ENCODE measurements at regions not wholly inside any gene's neighbourhood (a gene's known extent, or its start where the extent isn't known, plus 50 kb on each side); places are given as distances from the start of the nearest gene placed in this dataset.
A peak's percentile ranks its signal among the peaks of the same experiment; 100 is the strongest.

GRCh38 chr6:145531822-145532221, 203.5 kb downstream of the EPM2A start (continued):
- TF ChIP-seq USF1 (CRISPR knock-in tag; IDR thresholded peaks at IDR 0.05) (no peak), E2F1 (CRISPR knock-in tag; IDR thresholded peaks at IDR 0.05) (no peak)

- no peak overlapping the region for H3K27ac Mint-ChIP-seq
- H3K36me3 Mint-ChIP-seq, result no peaks in the 10 kb centered on the region
- H3K4me1 Mint-ChIP-seq, result peaks cover 10% of the 10 kb centered on the region
- POLR2A ChIA-PET, result no interaction called here
- H3K27me3 Mint-ChIP-seq (ENCODE audit: low read depth), result no peaks in the 10 kb centered on the region
- H3K4me3 Mint-ChIP-seq, result no peak overlapping the region
- TF ChIP-seq AFF4 (CRISPR knock-in tag; IDR thresholded peaks at IDR 0.05; ENCODE audit: borderline replicate concordance) (no peak), ESRRA (CRISPR knock-in tag; IDR thresholded peaks at IDR 0.05; ENCODE audit: borderline replicate concordance) (no peak), ZNF232 (CRISPR knock-in tag; IDR thresholded peaks at IDR 0.05) (no peak), CREB1 (CRISPR knock-in tag; IDR thresholded peaks at IDR 0.05) (no peak), NR3C1 (CRISPR knock-in tag; conservative IDR thresholded peaks at IDR 0.05; ENCODE audit: low read depth) (no peak), ATF1 (CRISPR knock-in tag; IDR thresholded peaks at IDR 0.05) (no peak), IRF1 (CRISPR knock-in tag; IDR thresholded peaks at IDR 0.05) (no peak), ATF6 (CRISPR knock-in tag; IDR thresholded peaks at IDR 0.05) (no peak), MXD4 (CRISPR knock-in tag; IDR thresholded peaks at IDR 0.05; ENCODE audit: borderline replicate concordance) (no peak)
- DNase-seq (ENCODE audit: low spot score) (peak; percentile 22), ATAC-seq (peak; percentile 51)
- CTCF ChIA-PET, result no interaction called here
- H3K9me3 Mint-ChIP-seq, result no peaks in the 10 kb centered on the region
These were observed 203.0 kb downstream of the EPM2A start for GRCh38 chr6:145532361-145532760.

- DNase-seq (ENCODE audit: low spot score) (no peak), ATAC-seq (no peak)
- H3K36me3 Mint-ChIP-seq, result no peaks in the 10 kb centered on the region
- ChIA-PET CTCF (no interaction called here), POLR2A (no interaction called here)
- peaks cover 5% of the 10 kb centered on the region for H3K4me1 Mint-ChIP-seq
- no peak overlapping the region for H3K4me3 Mint-ChIP-seq
- no peaks in the 10 kb centered on the region for H3K9me3 Mint-ChIP-seq
- H3K27me3 Mint-ChIP-seq (ENCODE audit: low read depth), result no peaks in the 10 kb centered on the region
- H3K27ac Mint-ChIP-seq, result no peak overlapping the region
- no peak for TF ChIP-seq ZNF671 (CRISPR knock-in tag; IDR thresholded peaks at IDR 0.05)
- TF ChIP-seq ATF1 (CRISPR knock-in tag; IDR thresholded peaks at IDR 0.05), result no peak
- no peak for TF ChIP-seq ZMAT4 (CRISPR knock-in tag; IDR thresholded peaks at IDR 0.05)
- no peak for TF ChIP-seq CBFB (CRISPR knock-in tag; IDR thresholded peaks at IDR 0.05; ENCODE audit: low read depth)
- no peak for TF ChIP-seq ZNF121 (CRISPR knock-in tag; IDR thresholded peaks at IDR 0.05)
- TF ChIP-seq JUN (CRISPR knock-in tag; IDR thresholded peaks at IDR 0.05), result no peak
- TF ChIP-seq ZNF263 (CRISPR knock-in tag; IDR thresholded peaks at IDR 0.05; ENCODE audit: low read depth), result no peak
- TF ChIP-seq STAT6 (CRISPR knock-in tag; conservative IDR thresholded peaks at IDR 0.05; ENCODE audit: low read depth), result no peak
- no peak for TF ChIP-seq E2F4 (CRISPR knock-in tag; IDR thresholded peaks at IDR 0.05; ENCODE audit: borderline replicate concordance, low read depth)
- TF ChIP-seq PREB (CRISPR knock-in tag; IDR thresholded peaks at IDR 0.05; ENCODE audit: borderline replicate concordance), result no peak
These were observed 200.3 kb downstream of the EPM2A start for GRCh38 chr6:145534989-145535388.

Measured in WTC11 (cell line).